ENCODE measurements at regions not wholly inside any gene's neighbourhood (a gene's known extent, or its start where the extent isn't known, plus 50 kb on each side); places are given as distances from the start of the nearest gene placed in this dataset.

DNA sequence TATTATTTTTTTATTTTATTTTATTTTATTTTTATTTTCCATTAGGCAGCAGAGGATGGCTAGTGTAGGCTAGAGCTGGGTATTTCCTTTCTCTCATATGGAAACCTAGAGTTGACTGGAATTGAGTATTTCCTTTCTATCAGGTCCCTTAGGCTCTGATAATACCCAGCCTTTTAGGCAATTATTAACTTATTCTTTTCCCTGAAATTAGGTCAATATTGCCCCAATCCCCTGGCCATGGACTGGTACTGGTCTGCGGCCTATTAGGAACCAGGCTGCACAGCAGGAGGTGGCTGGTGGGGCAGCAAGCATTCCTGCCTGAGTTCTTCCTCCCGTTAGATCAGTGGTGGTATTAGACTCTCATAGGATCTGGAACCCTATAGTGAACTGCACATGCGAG is 632.2 kb downstream of the TENT5A start:
- no peak for TF ChIP-seq TAF1 (IDR thresholded peaks at IDR 0.05; ENCODE audit: borderline replicate concordance, insufficient read depth, low read length)
- no peak for TF ChIP-seq POLR2AphosphoS5 (IDR thresholded peaks at IDR 0.05; ENCODE audit: low read depth, low read length)
- TF ChIP-seq FOXP2 (optimal IDR thresholded peaks at IDR 0.05; ENCODE audit: borderline replicate concordance, extremely low read depth, extremely low read length, insufficient read depth), result no peak
- TF ChIP-seq SIN3A (IDR thresholded peaks at IDR 0.05; ENCODE audit: borderline replicate concordance, insufficient read depth, low read length), result no peak
- TF ChIP-seq, protein P1, sequence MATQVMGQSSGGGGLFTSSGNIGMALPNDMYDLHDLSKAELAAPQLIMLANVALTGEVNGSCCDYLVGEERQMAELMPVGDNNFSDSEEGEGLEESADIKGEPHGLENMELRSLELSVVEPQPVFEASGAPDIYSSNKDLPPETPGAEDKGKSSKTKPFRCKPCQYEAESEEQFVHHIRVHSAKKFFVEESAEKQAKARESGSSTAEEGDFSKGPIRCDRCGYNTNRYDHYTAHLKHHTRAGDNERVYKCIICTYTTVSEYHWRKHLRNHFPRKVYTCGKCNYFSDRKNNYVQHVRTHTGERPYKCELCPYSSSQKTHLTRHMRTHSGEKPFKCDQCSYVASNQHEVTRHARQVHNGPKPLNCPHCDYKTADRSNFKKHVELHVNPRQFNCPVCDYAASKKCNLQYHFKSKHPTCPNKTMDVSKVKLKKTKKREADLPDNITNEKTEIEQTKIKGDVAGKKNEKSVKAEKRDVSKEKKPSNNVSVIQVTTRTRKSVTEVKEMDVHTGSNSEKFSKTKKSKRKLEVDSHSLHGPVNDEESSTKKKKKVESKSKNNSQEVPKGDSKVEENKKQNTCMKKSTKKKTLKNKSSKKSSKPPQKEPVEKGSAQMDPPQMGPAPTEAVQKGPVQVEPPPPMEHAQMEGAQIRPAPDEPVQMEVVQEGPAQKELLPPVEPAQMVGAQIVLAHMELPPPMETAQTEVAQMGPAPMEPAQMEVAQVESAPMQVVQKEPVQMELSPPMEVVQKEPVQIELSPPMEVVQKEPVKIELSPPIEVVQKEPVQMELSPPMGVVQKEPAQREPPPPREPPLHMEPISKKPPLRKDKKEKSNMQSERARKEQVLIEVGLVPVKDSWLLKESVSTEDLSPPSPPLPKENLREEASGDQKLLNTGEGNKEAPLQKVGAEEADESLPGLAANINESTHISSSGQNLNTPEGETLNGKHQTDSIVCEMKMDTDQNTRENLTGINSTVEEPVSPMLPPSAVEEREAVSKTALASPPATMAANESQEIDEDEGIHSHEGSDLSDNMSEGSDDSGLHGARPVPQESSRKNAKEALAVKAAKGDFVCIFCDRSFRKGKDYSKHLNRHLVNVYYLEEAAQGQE (IDR thresholded peaks at IDR 0.05; ENCODE audit: insufficient read depth in 1 of 2, low read depth in 2 of 2, low read length in 2 of 2), result no peak

DNA sequence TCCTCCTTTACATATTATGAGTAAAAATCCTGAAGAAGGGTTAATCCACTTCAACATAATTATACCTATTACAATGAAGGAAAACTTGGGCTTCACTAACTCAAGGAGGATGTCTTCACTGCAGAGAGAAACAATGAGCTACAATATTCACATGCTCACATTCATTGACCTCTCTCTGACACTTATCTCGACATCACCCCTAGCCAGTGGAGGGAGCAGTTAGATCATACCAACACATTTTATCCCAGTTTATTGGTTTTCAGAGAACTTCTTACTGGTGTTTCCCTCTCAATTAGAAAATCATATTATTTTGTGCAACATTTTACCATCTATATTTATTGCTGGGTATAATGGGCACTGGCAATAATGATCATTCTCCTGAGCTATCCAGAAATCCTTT is 646.5 kb downstream of the TENT5A start:
- TF ChIP-seq TAF1 (IDR thresholded peaks at IDR 0.05; ENCODE audit: borderline replicate concordance, insufficient read depth, low read length), result no peak

DNA sequence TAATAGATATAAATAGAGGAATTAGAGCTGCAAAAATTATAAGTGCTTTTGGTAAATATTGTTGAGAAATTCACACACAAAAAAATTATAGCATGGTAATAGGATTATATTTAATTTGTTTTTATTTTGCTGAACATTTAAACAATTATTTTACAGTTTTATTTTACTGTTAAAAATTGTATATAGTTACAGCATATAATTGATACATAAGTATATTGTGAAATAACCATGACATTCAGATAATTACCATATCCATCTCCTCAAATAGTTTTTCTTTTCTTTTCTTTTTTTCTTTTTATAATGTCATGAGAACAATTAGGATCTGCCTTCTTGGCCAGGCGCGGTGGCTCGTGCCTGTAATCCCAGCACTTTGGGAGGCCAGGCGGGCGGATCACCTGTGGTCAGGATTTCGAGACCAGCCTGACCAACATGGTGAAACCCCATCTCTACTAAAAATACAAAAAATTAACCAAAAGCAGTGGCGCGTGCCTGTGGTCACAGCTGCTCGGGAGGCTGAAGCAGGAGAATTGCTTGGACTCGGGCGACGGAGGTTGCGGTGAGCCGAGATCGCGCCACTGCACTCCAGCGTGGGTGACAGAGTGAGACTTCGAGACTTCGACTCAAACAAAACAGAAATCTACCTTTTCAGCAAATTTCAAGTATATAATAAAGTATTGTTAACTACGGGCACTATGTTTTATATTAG is 654.2 kb downstream of the TENT5A start:
- no peak for TF ChIP-seq SIN3A (IDR thresholded peaks at IDR 0.05; ENCODE audit: borderline replicate concordance, insufficient read depth, low read length)

DNA sequence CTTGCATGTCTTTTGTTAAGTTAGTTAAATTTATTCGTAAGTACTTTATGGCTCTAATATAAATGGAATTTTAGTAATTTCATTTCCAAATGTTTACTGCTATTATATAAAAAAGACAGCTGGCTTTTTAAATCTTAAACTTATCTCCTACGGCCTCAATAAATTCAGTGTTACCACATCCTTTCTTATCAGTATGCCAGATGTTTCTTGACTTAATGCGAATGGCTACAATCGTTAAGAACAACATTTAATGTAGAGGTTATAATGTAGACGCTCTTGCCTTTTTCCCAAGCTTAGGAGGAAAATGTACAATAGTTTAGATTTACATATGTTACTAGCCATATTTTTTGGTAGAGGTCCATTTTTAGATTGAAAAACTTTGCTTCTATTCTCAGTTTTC is 659.4 kb downstream of the TENT5A start:
- TF ChIP-seq TAF1 (IDR thresholded peaks at IDR 0.05; ENCODE audit: borderline replicate concordance, insufficient read depth, low read length), result no peak
- TF ChIP-seq SIN3A (IDR thresholded peaks at IDR 0.05; ENCODE audit: borderline replicate concordance, insufficient read depth, low read length), result no peak
- TF ChIP-seq, protein P1 (IDR thresholded peaks at IDR 0.05; ENCODE audit: insufficient read depth in 1 of 2, low read depth in 2 of 2, low read length in 2 of 2), result no peak

DNA sequence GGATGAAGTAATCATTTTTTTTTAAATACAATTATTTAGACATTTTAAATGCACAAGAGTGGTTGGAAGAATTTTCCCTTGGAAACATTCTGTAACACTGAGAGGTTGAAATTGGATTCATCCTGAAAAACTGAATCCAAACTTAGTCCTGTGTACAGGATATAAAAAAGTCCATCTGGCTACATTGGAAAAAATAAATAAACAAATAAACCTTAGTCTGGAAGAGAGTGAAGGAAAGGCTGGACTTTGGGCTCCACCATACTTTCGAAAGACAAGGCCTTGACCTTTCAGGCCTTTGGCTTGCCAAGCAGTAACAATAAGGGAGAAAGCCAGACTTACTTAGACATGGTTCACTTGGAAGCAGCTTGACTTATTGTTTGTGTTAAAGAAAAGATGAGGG is 664.3 kb downstream of the TENT5A start:
- TF ChIP-seq, protein P1 (IDR thresholded peaks at IDR 0.05; ENCODE audit: insufficient read depth in 1 of 2, low read depth in 2 of 2, low read length in 2 of 2), result no peak
- TF ChIP-seq SIN3A (IDR thresholded peaks at IDR 0.05; ENCODE audit: borderline replicate concordance, insufficient read depth, low read length) (no peak), TAF1 (IDR thresholded peaks at IDR 0.05; ENCODE audit: borderline replicate concordance, insufficient read depth, low read length) (no peak), FOXP2 (optimal IDR thresholded peaks at IDR 0.05; ENCODE audit: borderline replicate concordance, extremely low read depth, extremely low read length, insufficient read depth) (no peak), POLR2AphosphoS5 (IDR thresholded peaks at IDR 0.05; ENCODE audit: low read depth, low read length) (no peak)

DNA sequence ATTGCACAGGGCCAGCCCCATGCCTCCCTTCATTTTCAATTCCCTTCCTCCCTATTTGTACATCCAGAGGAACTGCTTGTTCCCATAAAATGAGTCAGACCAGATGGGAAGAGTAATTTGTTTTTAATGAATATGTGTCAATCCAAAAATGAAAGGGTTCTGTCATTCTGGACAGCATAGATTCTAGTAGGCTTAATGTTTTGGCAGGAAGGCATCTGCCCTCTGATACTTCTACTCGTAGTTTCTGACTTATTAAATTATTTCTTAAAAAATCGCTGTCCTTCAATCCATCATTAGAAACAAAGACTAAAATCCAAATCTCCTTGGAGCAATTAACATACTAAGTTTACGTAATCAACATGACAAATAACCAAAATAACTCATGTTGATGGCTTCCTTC is 665.5 kb downstream of the TENT5A start:
- TF ChIP-seq SIN3A (IDR thresholded peaks at IDR 0.05; ENCODE audit: borderline replicate concordance, insufficient read depth, low read length) (no peak), TAF1 (IDR thresholded peaks at IDR 0.05; ENCODE audit: borderline replicate concordance, insufficient read depth, low read length) (no peak), FOXP2 (optimal IDR thresholded peaks at IDR 0.05; ENCODE audit: borderline replicate concordance, extremely low read depth, extremely low read length, insufficient read depth) (no peak), POLR2AphosphoS5 (IDR thresholded peaks at IDR 0.05; ENCODE audit: low read depth, low read length) (no peak)
- TF ChIP-seq, protein P1 (IDR thresholded peaks at IDR 0.05; ENCODE audit: insufficient read depth in 1 of 2, low read depth in 2 of 2, low read length in 2 of 2), result no peak

Measured in PFSK-1 (cell line).